K562 (cell line): ENCODE measurements at regions not wholly inside any gene's neighbourhood (a gene's known extent, or its start where the extent isn't known, plus 50 kb on each side); places are given as distances from the start of the nearest gene placed in this dataset.

Source experiments
- ATAC-seq: fragments of 200-7000 bp; cut with Tn5 transposase; 3 replicates; pipeline ENCODE4 v1.9.1; 2020; ENCODE audit warnings: moderate library complexity
- BruUV-seq: library from RNA; stranded (reverse); fragments of 400-500 nt; replicated peaks from 2 replicates; lab custom pipeline; 2021; lab: Mats Ljungman, UMichigan
- CTCF ChIA-PET: fragments of 300-600 bp; formaldehyde crosslinking; extraction: SDS; loops from one replicate; lab custom pipeline; 2021; ENCODE audit warnings: low intra/inter-chr PET ratio; lab: Yijun Ruan, JAX
- POLR2A ChIA-PET: fragments of 300-600, 350-650 bp; sonication (Branson Sonifier 250); formaldehyde crosslinking; extraction: SDS; loops from one replicate; lab custom pipeline; 2021; ENCODE audit warnings: antibody characterized with exemption, inconsistent platforms; lab: Yijun Ruan, JAX
- DNase-seq, 4 experiments: peaks; one replicate each; pipeline versions ENCODE4 v3.0.0 to v3.0.0-alpha.2; 2011 to 2018; ENCODE audit warnings: low spot score in 3 of 4, mixed read lengths in 3 of 4; ENCODE audit errors: extremely low read depth in 1 of 4
- FAIRE-seq: peaks from 2 replicates; lab custom pipeline; 2011; peaks lifted over from hg19 to GRCh38; lab: Jason Lieb, UNC
- H2AFZ ChIP-seq: 2 replicates; pipeline ENCODE4 v1.6.0; 2011; ENCODE audit warnings: low read depth, low read length, control low read depth, inconsistent platforms
- H3K27ac ChIP-seq: fragments of 200-600 bp; 3 replicates; pipeline ENCODE4 v1.8.0; 2011; ENCODE audit warnings: low read depth, mild to moderate bottlenecking, control low read depth, inconsistent platforms, low read length, moderate library complexity, mixed read lengths; ENCODE audit errors: extremely low read depth
- H3K27me3 ChIP-seq, 2 experiments: fragments of 300-600 bp in 1 of 2; 2 replicates in 1 of 2; 3 replicates in 1 of 2; pipeline versions ENCODE4 v1.6.0 to v1.8.0; 2011; ENCODE audit warnings: inconsistent platforms in 2 of 2, low read length in 2 of 2, mild to moderate bottlenecking in 1 of 2, mixed read lengths in 1 of 2, moderate library complexity in 1 of 2; ENCODE audit not compliant: control insufficient read depth in 2 of 2, insufficient read depth in 2 of 2
- H3K36me3 ChIP-seq: fragments of 300-600 bp; 3 replicates; pipeline ENCODE4 v1.8.0; 2011; ENCODE audit warnings: mild to moderate bottlenecking, low read length, inconsistent platforms; ENCODE audit not compliant: control insufficient read depth, insufficient read depth
- H3K4me1 ChIP-seq, 2 experiments: fragments of 200-600 bp in 1 of 2; replicated peaks in 1 of 2; 2 replicates in 1 of 2; 3 replicates in 1 of 2; pipeline versions ENCODE4 v1.5.1 to v1.8.0; 2011; ENCODE audit warnings: inconsistent platforms in 2 of 2, low read length in 2 of 2, mild to moderate bottlenecking in 1 of 2, mixed read lengths in 1 of 2, moderate library complexity in 1 of 2; ENCODE audit not compliant: control insufficient read depth in 2 of 2, insufficient read depth in 2 of 2
- H3K4me2 ChIP-seq: 2 replicates; pipeline ENCODE4 v1.6.1; 2011; ENCODE audit warnings: low read length, control low read depth, inconsistent platforms, mixed read lengths; ENCODE audit not compliant: insufficient read depth
- H3K4me3 ChIP-seq: fragments of 200-600 bp; sonication (generic), shearing (Covaris generic); 2 replicates; pipeline ENCODE4 v1.5.1; 2016; ENCODE audit warnings: control low read depth, inconsistent platforms
- H3K79me2 ChIP-seq: fragments of 200-600 bp; 3 replicates; pipeline ENCODE4 v1.8.0; 2011; ENCODE audit warnings: low read length, inconsistent platforms; ENCODE audit not compliant: control insufficient read depth, insufficient read depth
- H3K9ac ChIP-seq, 2 experiments: 2 replicates each; pipeline versions ENCODE4 v1.6.0 to v1.6.1; 2011; ENCODE audit warnings: low read depth in 2 of 2, low read length in 2 of 2, control low read depth in 1 of 2, inconsistent platforms in 1 of 2, mild to moderate bottlenecking in 1 of 2, mixed read lengths in 1 of 2; ENCODE audit not compliant: insufficient read depth in 1 of 2
- H3K9me1 ChIP-seq: one replicate; pipeline ENCODE4 v1.6.0; 2011; ENCODE audit warnings: inconsistent platforms, mild to moderate bottlenecking, low read length, moderate library complexity; ENCODE audit not compliant: control insufficient read depth, insufficient read depth
- H3K9me3 ChIP-seq: replicated peaks from 2 replicates; pipeline ENCODE4 v1.5.1; 2011; ENCODE audit warnings: low read depth, low read length, inconsistent platforms; ENCODE audit not compliant: control insufficient read depth, insufficient read depth
- H4K20me1 ChIP-seq: replicated peaks from 2 replicates; pipeline ENCODE4 v1.6.1; 2011; ENCODE audit warnings: low read length, inconsistent platforms, mixed read lengths; ENCODE audit not compliant: control insufficient read depth, insufficient read depth
- HDAC6 ChIP-seq: IDR thresholded peaks from 2 replicates; pipeline ENCODE4 v1.6.1; 2012; ENCODE audit warnings: low read depth, mild to moderate bottlenecking, control low read depth, inconsistent platforms, low read length, moderate library complexity
- IRF2 ChIP-seq: sonication (generic); formaldehyde crosslinking; IDR thresholded peaks from 2 replicates; pipeline ENCODE4 v1.8.1; 2022; ENCODE audit warnings: mild to moderate bottlenecking, missing genetic modification reagents
- NR2F6 ChIP-seq: fragments of 450-650 bp; formaldehyde crosslinking; IDR thresholded peaks from 2 replicates; pipeline ENCODE4 v1.4.0; 2020; ENCODE audit warnings: mild to moderate bottlenecking
- RBM17 ChIP-seq: fragments of 200-400 bp; formaldehyde crosslinking; IDR thresholded peaks from 2 replicates; pipeline ENCODE4 v1.6.1; 2017; ENCODE audit warnings: low read depth, mild to moderate bottlenecking, low read length, borderline replicate concordance
- SMAD2 ChIP-seq: fragments of 150-350 bp; IDR thresholded peaks from 2 replicates; pipeline ENCODE4 v1.6.1; 2014; ENCODE audit warnings: low read depth, mild to moderate bottlenecking, low read length
- ZFP36 ChIP-seq: fragments of 150-350 bp; IDR thresholded peaks from 2 replicates; pipeline ENCODE4 v1.6.1; 2018; ENCODE audit warnings: low read length, low read depth; ENCODE audit not compliant: partially characterized antibody
- ZNF133 ChIP-seq: fragments of 250-450 bp; sonication (Bioruptor Pico); IDR thresholded peaks from 2 replicates; pipeline ENCODE4 v1.4.0; 2020; ENCODE audit warnings: mild to moderate bottlenecking
- ZNF311 ChIP-seq: fragments of 250-450 bp; sonication (Bioruptor Pico); IDR thresholded peaks from 2 replicates; pipeline ENCODE4 v1.4.0; 2020; ENCODE audit warnings: mild to moderate bottlenecking, moderate library complexity
- WGBS: fragments of 100-300 bp; shearing (Covaris generic); methylation state at CpG from one replicate; pipeline ENCODE4 v1.1.6; 2016; ENCODE audit warnings: low coverage, mixed read lengths; ENCODE audit not compliant: insufficient coverage; ENCODE audit errors: missing lambda C conversion rate; 5-methylcytosine and 5-hydroxymethylcytosine counted together
- in situ Hi-C: fragments of 300-500 bp; cut with MboI; formaldehyde crosslinking; loops from 4 replicates; pipeline ENCODE4 v1.15.0; 2018; ENCODE audit warnings: inconsistent platforms, mixed read lengths
- intact Hi-C: fragments of 100-400 bp; cut with micrococcal nuclease; formaldehyde crosslinking; loops from 2 replicates; pipeline ENCODE4 v1.14.2; 2022
- TF ChIP-seq, protein P1 (sequence below): fragments of 450-650 bp; formaldehyde crosslinking; IDR thresholded peaks from 2 replicates; pipeline ENCODE4 v1.4.0; 2020; ENCODE audit warnings: mild to moderate bottlenecking, moderate library complexity
- TF ChIP-seq, protein P2 (sequence below): conservative IDR thresholded peaks from 2 replicates; pipeline ENCODE4 v1.6.1; 2011; ENCODE audit warnings: low read depth, mild to moderate bottlenecking, low read length; ENCODE audit not compliant: control insufficient read depth
- TF ChIP-seq, protein P3 (sequence below), 2 experiments: fragments of 450-650 bp in 1 of 2; sonication (generic) in 1 of 2; formaldehyde crosslinking in 1 of 2; IDR thresholded peaks; 2 replicates each; pipeline versions ENCODE4 v1.7.1 to v1.9.0; 2016 to 2022; ENCODE audit warnings: inconsistent platforms in 1 of 2, mild to moderate bottlenecking in 1 of 2, missing genetic modification reagents in 1 of 2

DNA sequence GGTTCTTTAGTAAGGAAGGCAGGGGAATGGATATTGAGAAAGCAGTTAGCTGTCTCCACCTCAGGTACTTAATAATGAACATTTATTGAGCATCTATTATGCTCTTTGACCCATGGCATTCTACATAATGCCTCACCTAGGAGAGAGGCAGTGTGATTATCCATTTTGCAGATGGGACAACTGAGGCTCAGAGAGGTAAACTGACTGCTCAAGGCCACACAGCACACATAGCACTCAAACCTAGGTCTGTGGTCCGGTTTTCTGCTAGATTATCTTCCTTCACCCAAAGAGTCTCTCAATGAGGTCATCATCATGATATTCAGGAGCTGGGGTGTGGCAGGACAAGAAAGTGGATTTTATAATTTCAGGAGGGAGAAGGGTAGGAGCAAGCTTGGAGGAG, 199.1 kb upstream of the LHX5 start:
- Histone ChIP-seq H3K9me3 (no peaks in the 10 kb centered on the region), H3K9me1 (peaks cover 3% of the 10 kb centered on the region), H4K20me1 (peaks cover 12% of the 10 kb centered on the region; the same call in 1 of the 2 replicates), H3K36me3 (no peaks in the 10 kb centered on the region), H3K27ac (no peak overlapping the region), H2AFZ (no peak overlapping the region), H3K27me3 (peaks cover 19 to 47% of the 10 kb centered on the region in 2 experiments), H3K9ac (no peak overlapping the region), H3K4me2 (no peak overlapping the region), H3K4me1 (peaks cover 0 to 16% of the 10 kb centered on the region in 2 experiments; a peak in 2 of 5 replicates), H3K79me2 (no peaks in the 10 kb centered on the region), H3K4me3 (no peak overlapping the region)
- CTCF ChIA-PET, result no interaction called here
- BruUV-seq, result no TSS peak
- FAIRE-seq (no peak), ATAC-seq (no peak), DNase-seq (no peak)
- WGBS, result 0% methylated on average over 1 of the region's 1 CpG
- in situ Hi-C loops (no loop called here), intact Hi-C loops (no loop called here)
- POLR2A ChIA-PET, result interaction anchor here (0.7 to 1.3 kb wide), 3 partner anchors 12 to 180 kb away, joined by 3 to 6 read pairs (median 3); no protein-coding TSS in a partner anchor
- TF ChIP-seq HDAC6, result no peak
- TF ChIP-seq, protein P1, sequence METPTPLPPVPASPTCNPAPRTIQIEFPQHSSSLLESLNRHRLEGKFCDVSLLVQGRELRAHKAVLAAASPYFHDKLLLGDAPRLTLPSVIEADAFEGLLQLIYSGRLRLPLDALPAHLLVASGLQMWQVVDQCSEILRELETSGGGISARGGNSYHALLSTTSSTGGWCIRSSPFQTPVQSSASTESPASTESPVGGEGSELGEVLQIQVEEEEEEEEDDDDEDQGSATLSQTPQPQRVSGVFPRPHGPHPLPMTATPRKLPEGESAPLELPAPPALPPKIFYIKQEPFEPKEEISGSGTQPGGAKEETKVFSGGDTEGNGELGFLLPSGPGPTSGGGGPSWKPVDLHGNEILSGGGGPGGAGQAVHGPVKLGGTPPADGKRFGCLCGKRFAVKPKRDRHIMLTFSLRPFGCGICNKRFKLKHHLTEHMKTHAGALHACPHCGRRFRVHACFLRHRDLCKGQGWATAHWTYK, result no peak
- no peak for TF ChIP-seq RBM17
- TF ChIP-seq, protein P2, sequence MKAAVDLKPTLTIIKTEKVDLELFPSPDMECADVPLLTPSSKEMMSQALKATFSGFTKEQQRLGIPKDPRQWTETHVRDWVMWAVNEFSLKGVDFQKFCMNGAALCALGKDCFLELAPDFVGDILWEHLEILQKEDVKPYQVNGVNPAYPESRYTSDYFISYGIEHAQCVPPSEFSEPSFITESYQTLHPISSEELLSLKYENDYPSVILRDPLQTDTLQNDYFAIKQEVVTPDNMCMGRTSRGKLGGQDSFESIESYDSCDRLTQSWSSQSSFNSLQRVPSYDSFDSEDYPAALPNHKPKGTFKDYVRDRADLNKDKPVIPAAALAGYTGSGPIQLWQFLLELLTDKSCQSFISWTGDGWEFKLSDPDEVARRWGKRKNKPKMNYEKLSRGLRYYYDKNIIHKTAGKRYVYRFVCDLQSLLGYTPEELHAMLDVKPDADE, result no peak
- peak; percentile 87 for TF ChIP-seq ZFP36
- TF ChIP-seq IRF2 (CRISPR knock-in tag), result no peak
- TF ChIP-seq SMAD2, result no peak
- no peak for TF ChIP-seq NR2F6 (CRISPR knock-in tag)
- TF ChIP-seq, protein P3, sequence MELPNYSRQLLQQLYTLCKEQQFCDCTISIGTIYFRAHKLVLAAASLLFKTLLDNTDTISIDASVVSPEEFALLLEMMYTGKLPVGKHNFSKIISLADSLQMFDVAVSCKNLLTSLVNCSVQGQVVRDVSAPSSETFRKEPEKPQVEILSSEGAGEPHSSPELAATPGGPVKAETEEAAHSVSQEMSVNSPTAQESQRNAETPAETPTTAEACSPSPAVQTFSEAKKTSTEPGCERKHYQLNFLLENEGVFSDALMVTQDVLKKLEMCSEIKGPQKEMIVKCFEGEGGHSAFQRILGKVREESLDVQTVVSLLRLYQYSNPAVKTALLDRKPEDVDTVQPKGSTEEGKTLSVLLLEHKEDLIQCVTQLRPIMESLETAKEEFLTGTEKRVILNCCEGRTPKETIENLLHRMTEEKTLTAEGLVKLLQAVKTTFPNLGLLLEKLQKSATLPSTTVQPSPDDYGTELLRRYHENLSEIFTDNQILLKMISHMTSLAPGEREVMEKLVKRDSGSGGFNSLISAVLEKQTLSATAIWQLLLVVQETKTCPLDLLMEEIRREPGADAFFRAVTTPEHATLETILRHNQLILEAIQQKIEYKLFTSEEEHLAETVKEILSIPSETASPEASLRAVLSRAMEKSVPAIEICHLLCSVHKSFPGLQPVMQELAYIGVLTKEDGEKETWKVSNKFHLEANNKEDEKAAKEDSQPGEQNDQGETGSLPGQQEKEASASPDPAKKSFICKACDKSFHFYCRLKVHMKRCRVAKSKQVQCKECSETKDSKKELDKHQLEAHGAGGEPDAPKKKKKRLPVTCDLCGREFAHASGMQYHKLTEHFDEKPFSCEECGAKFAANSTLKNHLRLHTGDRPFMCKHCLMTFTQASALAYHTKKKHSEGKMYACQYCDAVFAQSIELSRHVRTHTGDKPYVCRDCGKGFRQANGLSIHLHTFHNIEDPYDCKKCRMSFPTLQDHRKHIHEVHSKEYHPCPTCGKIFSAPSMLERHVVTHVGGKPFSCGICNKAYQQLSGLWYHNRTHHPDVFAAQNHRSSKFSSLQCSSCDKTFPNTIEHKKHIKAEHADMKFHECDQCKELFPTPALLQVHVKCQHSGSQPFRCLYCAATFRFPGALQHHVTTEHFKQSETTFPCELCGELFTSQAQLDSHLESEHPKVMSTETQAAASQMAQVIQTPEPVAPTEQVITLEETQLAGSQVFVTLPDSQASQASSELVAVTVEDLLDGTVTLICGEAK (IDR thresholded peaks at IDR 0.05), result no peak
- TF ChIP-seq, protein P3 (CRISPR knock-in tag; IDR thresholded peaks at IDR 0.05), result no peak
- no peak for TF ChIP-seq ZNF133 (CRISPR knock-in tag)
- no peak for TF ChIP-seq ZNF311 (CRISPR knock-in tag)
